HepG2 (cell line): ENCODE measurements at regions not wholly inside any gene's neighbourhood (a gene's known extent, or its start where the extent isn't known, plus 50 kb on each side); places are given as distances from the start of the nearest gene placed in this dataset.

Experiments
- ATAC-seq: fragments of 200-7000 bp; cut with Tn5 transposase; 3 replicates; pipeline ENCODE4 v1.9.1; 2020; ENCODE audit warnings: mild to moderate bottlenecking, moderate library complexity
- BruUV-seq: library from RNA; stranded (reverse); fragments of 400-500 nt; replicated peaks from 2 replicates; lab custom pipeline; 2021; lab: Mats Ljungman, UMichigan
- CTCF ChIA-PET: fragments of 300-600 bp; formaldehyde crosslinking; extraction: SDS; loops from one replicate; lab custom pipeline; 2021; ENCODE audit warnings: low total read pairs, inconsistent platforms, low intra/inter-chr PET ratio; lab: Yijun Ruan, JAX
- POLR2A ChIA-PET: fragments of 350-600 bp; sonication (Branson Sonifier 250); formaldehyde crosslinking; loops from one replicate; lab custom pipeline; 2020; ENCODE audit warnings: antibody characterized with exemption, inconsistent platforms; lab: Yijun Ruan, JAX
- DNase-seq: peaks from one replicate; pipeline ENCODE4 v3.0.0-alpha.2; 2015; ENCODE audit warnings: low spot score
- FAIRE-seq: peaks from 3 replicates; lab custom pipeline; 2011; peaks lifted over from hg19 to GRCh38; lab: Jason Lieb, UNC
- H2AFZ ChIP-seq: one replicate; pipeline ENCODE4 v1.6.1; 2011; ENCODE audit warnings: low read length, inconsistent platforms
- H3K27ac ChIP-seq: fragments of 300-600 bp; 3 replicates; pipeline ENCODE4 v1.8.0; 2011; ENCODE audit warnings: mixed run types, mild to moderate bottlenecking, mixed read lengths, low read length, inconsistent platforms; ENCODE audit not compliant: insufficient read depth; ENCODE audit errors: extremely low read length
- H3K27me3 ChIP-seq, 2 experiments: fragments of 200-600 bp in 1 of 2; 2 replicates in 1 of 2; 3 replicates in 1 of 2; pipeline versions ENCODE4 v1.6.0 to v1.8.0; 2011; ENCODE audit warnings: low read length in 2 of 2, mild to moderate bottlenecking in 2 of 2, moderate library complexity in 2 of 2, inconsistent platforms in 1 of 2; ENCODE audit not compliant: insufficient read depth in 2 of 2, control insufficient read depth in 1 of 2
- H3K36me3 ChIP-seq, 2 experiments: fragments of 200-600 bp in 1 of 2; replicated peaks in 1 of 2; 2 replicates in 1 of 2; 3 replicates in 1 of 2; pipeline versions ENCODE4 v1.5.1 to v1.8.0; 2011; ENCODE audit warnings: low read length in 2 of 2, inconsistent platforms in 1 of 2; ENCODE audit not compliant: insufficient read depth in 2 of 2, control insufficient read depth in 1 of 2
- H3K4me1 ChIP-seq: 2 replicates; pipeline ENCODE4 v1.5.1; 2012; ENCODE audit warnings: low read length, inconsistent platforms; ENCODE audit not compliant: insufficient read depth
- H3K4me2 ChIP-seq: 2 replicates; pipeline ENCODE4 v1.6.0; 2011; ENCODE audit warnings: low read depth, low read length, inconsistent platforms
- H3K4me3 ChIP-seq, 3 experiments: fragments of 200-600 bp in 1 of 3; sonication (generic), shearing (Covaris generic) in 1 of 3; replicated peaks in 1 of 3; 2 replicates each; pipeline ENCODE4 v1.5.1; 2011 to 2016; ENCODE audit warnings: low read length in 3 of 3, inconsistent platforms in 2 of 3, low read depth in 2 of 3, mild to moderate bottlenecking in 2 of 3, control low read depth in 1 of 3, mixed read lengths in 1 of 3; ENCODE audit not compliant: insufficient read depth in 1 of 3
- H3K79me2 ChIP-seq: one replicate; pipeline ENCODE4 v1.6.1; 2011; ENCODE audit warnings: low read length, inconsistent platforms; ENCODE audit not compliant: insufficient read depth
- H3K9ac ChIP-seq: 2 replicates; pipeline ENCODE4 v1.6.0; 2011; ENCODE audit warnings: mild to moderate bottlenecking, low read depth, low read length, inconsistent platforms; ENCODE audit not compliant: insufficient read depth
- H3K9me3 ChIP-seq: 2 replicates; pipeline ENCODE4 v1.5.1; 2012; ENCODE audit warnings: mild to moderate bottlenecking, low read length
- H4K20me1 ChIP-seq: 2 replicates; pipeline ENCODE4 v1.6.0; 2011; ENCODE audit warnings: inconsistent platforms, mild to moderate bottlenecking, low read length, moderate library complexity; ENCODE audit not compliant: insufficient read depth
- AHR ChIP-seq: IDR thresholded peaks from 2 replicates; pipeline ENCODE4 v1.6.1; 2018; ENCODE audit warnings: missing genetic modification reagents, missing compliant biosample characterization
- ATM ChIP-seq: fragments of 450-650 bp; IDR thresholded peaks from 2 replicates; pipeline ENCODE4 v1.7.1; 2017; ENCODE audit warnings: mild to moderate bottlenecking, borderline replicate concordance
- FOXC1 ChIP-seq: sonication (generic); formaldehyde crosslinking; IDR thresholded peaks from 2 replicates; pipeline ENCODE4 v1.8.0; 2022; ENCODE audit warnings: mild to moderate bottlenecking, missing genetic modification reagents, borderline replicate concordance
- NCOA2 ChIP-seq: sonication (generic); formaldehyde crosslinking; IDR thresholded peaks from 2 replicates; pipeline ENCODE4 v1.8.0; 2022; ENCODE audit warnings: inconsistent platforms
- ZNF296 ChIP-seq: sonication (generic); formaldehyde crosslinking; conservative IDR thresholded peaks from 2 replicates; pipeline ENCODE4 v1.5.0; 2020; ENCODE audit warnings: mild to moderate bottlenecking, missing genetic modification reagents
- ZNF33A ChIP-seq: sonication (generic); formaldehyde crosslinking; IDR thresholded peaks from 2 replicates; pipeline ENCODE4 v1.5.1; 2020; ENCODE audit warnings: missing genetic modification reagents, mild to moderate bottlenecking, moderate library complexity, borderline replicate concordance
- ZNF441 ChIP-seq: sonication (generic); formaldehyde crosslinking; IDR thresholded peaks from 2 replicates; pipeline ENCODE4 v1.7.0; 2021; ENCODE audit warnings: missing genetic modification reagents, borderline replicate concordance
- ZNF777 ChIP-seq: sonication (generic); formaldehyde crosslinking; IDR thresholded peaks from 2 replicates; pipeline ENCODE4 v1.4.0; 2020; ENCODE audit warnings: missing genetic modification reagents
- ZSCAN20 ChIP-seq: sonication (generic); formaldehyde crosslinking; IDR thresholded peaks from 2 replicates; pipeline ENCODE4 v1.4.0; 2020; ENCODE audit warnings: missing genetic modification reagents, mild to moderate bottlenecking, borderline replicate concordance
- WGBS: methylation state at CpG from one replicate; pipeline ENCODE4 v1.1.6; 2017; ENCODE audit warnings: low lambda C conversion rate; 5-methylcytosine and 5-hydroxymethylcytosine counted together
- in situ Hi-C: cut with HindIII; loops from 2 replicates; pipeline ENCODE4 v1.10.0; 2017; ENCODE audit warnings: low pct_unique_long_range_greater_than_20kb; ENCODE audit not compliant: extremely low pct_ligation_motif_present
- intact Hi-C: fragments of 100-400 bp; cut with micrococcal nuclease; formaldehyde crosslinking; loops from one replicate; pipeline ENCODE4 v1.10.0; 2022; ENCODE audit not compliant: unreplicated experiment
- TF ChIP-seq, protein P1 (sequence below): sonication (generic); formaldehyde crosslinking; IDR thresholded peaks from 2 replicates; pipeline ENCODE4 v1.4.0; 2020; ENCODE audit warnings: mild to moderate bottlenecking, missing genetic modification reagents

DNA sequence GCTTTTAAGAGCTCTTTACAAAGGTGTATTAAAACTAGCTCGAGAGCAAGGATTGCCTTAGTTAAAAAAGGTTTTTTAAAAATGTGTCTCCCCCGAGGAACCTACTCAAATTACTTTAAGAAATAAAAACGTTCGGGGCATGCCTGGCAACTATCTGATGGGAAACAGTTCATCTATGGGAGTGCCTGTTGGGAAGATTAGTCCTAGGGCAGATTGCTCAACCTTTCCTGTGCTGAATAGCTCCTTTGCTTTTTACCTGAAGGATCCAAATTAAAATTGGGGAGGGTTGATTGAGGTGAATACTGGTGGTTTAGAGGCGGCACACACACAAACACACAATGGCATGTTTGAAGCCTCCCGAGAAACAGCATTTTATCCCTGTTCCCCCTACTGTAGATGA lies 541.4 kb upstream of the ATP2B1 start:
- Histone ChIP-seq H3K36me3 (no peaks in the 10 kb centered on the region), H3K9me3 (peaks cover 5% of the 10 kb centered on the region; the same call in 1 of the 2 replicates), H2AFZ (no peak overlapping the region), H3K79me2 (no peaks in the 10 kb centered on the region), H4K20me1 (no peaks in the 10 kb centered on the region), H3K4me2 (no peak overlapping the region), H3K27ac (no peak overlapping the region), H3K27me3 (no peaks in the 10 kb centered on the region), H3K4me1 (no peaks in the 10 kb centered on the region), H3K4me3 (no peak overlapping the region), H3K9ac (no peak overlapping the region)
- POLR2A ChIA-PET = no interaction called here
- FAIRE-seq (no peak), ATAC-seq (no peak), DNase-seq (no peak)
- TF ChIP-seq, protein P1, sequence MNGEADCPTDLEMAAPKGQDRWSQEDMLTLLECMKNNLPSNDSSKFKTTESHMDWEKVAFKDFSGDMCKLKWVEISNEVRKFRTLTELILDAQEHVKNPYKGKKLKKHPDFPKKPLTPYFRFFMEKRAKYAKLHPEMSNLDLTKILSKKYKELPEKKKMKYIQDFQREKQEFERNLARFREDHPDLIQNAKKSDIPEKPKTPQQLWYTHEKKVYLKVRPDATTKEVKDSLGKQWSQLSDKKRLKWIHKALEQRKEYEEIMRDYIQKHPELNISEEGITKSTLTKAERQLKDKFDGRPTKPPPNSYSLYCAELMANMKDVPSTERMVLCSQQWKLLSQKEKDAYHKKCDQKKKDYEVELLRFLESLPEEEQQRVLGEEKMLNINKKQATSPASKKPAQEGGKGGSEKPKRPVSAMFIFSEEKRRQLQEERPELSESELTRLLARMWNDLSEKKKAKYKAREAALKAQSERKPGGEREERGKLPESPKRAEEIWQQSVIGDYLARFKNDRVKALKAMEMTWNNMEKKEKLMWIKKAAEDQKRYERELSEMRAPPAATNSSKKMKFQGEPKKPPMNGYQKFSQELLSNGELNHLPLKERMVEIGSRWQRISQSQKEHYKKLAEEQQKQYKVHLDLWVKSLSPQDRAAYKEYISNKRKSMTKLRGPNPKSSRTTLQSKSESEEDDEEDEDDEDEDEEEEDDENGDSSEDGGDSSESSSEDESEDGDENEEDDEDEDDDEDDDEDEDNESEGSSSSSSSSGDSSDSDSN (CRISPR knock-in tag) = no peak
- TF ChIP-seq ZNF33A (CRISPR knock-in tag) (no peak), ATM (no peak), ZNF296 (CRISPR knock-in tag) (no peak), AHR (CRISPR knock-in tag) (no peak), ZSCAN20 (CRISPR knock-in tag) (no peak), NCOA2 (no peak), FOXC1 (CRISPR knock-in tag) (no peak), ZNF777 (CRISPR knock-in tag) (no peak), ZNF441 (no peak)
- in situ Hi-C loops (no loop called here), intact Hi-C loops (no loop called here)
- CTCF ChIA-PET = no interaction called here
- 6% methylated on average over 6 of the region's 6 CpGs for WGBS
- no TSS peak for BruUV-seq
